HL-60 (cell line): ENCODE measurements at regions not wholly inside any gene's neighbourhood (a gene's known extent, or its start where the extent isn't known, plus 50 kb on each side); places are given as distances from the start of the nearest gene placed in this dataset.

ENCODE experiments used
- DNase-seq, 2 experiments: peaks; one replicate each; pipeline ENCODE4 v3.0.0-alpha.2; 2010 to 2020; ENCODE audit warnings: low read depth in 1 of 2, low spot score in 1 of 2
- H3K27ac ChIP-seq: fragments of 250-450 bp; sonication (Bioruptor Pico); replicated peaks from 2 replicates; pipeline ENCODE4 v1.5.1; 2020; ENCODE audit warnings: mild to moderate bottlenecking, moderate library complexity
- H3K27me3 ChIP-seq: fragments of 250-450 bp; sonication (Bioruptor Pico); 2 replicates; pipeline ENCODE4 v1.5.1; 2021; ENCODE audit warnings: mild to moderate bottlenecking, moderate library complexity; ENCODE audit not compliant: insufficient read depth, poor library complexity, severe bottlenecking
- H3K4me3 ChIP-seq: replicated peaks from 2 replicates; pipeline ENCODE4 v1.5.1; 2011; ENCODE audit warnings: mild to moderate bottlenecking, control low read depth, low read length; ENCODE audit not compliant: insufficient read depth
- CTCF ChIP-seq: IDR thresholded peaks from one replicate; pipeline ENCODE4 v1.5.1; 2011; ENCODE audit warnings: low read length, control low read depth, inconsistent platforms; ENCODE audit not compliant: insufficient read depth
- GABPA ChIP-seq: IDR thresholded peaks from 2 replicates; pipeline ENCODE4 v1.6.1; 2012; ENCODE audit warnings: low read depth
- POLR2AphosphoS5 ChIP-seq: IDR thresholded peaks from 2 replicates; pipeline ENCODE4 v1.6.1; 2012; ENCODE audit warnings: low read depth
- REST ChIP-seq: IDR thresholded peaks from 2 replicates; pipeline ENCODE4 v1.6.1; 2012; ENCODE audit warnings: low read depth; ENCODE audit not compliant: insufficient replicate concordance
- SPI1 ChIP-seq: IDR thresholded peaks from 2 replicates; pipeline ENCODE4 v1.6.1; 2012; ENCODE audit warnings: low read depth, mild to moderate bottlenecking, borderline replicate concordance

GRCh38 chrX:35858361-35858760 is 60.2 kb downstream of the MAGEB16 start:
- Histone ChIP-seq H3K27me3 (no peaks in the 10 kb centered on the region), H3K27ac (no peak overlapping the region), H3K4me3 (no peak overlapping the region)
- DNase-seq = no peak
- TF ChIP-seq GABPA (no peak), POLR2AphosphoS5 (no peak)

- no peak for DNase-seq
- no peak overlapping the region for H3K4me3 ChIP-seq
- H3K27me3 ChIP-seq = no peaks in the 10 kb centered on the region
- H3K27ac ChIP-seq = no peak overlapping the region
- TF ChIP-seq GABPA (no peak), POLR2AphosphoS5 (no peak), SPI1 (no peak), REST (no peak), CTCF (no peak)
Observed at GRCh38 chrX:35858906-35859305, 60.6 kb upstream of the CFAP47 start.

- no peak for DNase-seq
- Histone ChIP-seq H3K27ac (no peak overlapping the region), H3K27me3 (no peaks in the 10 kb centered on the region), H3K4me3 (no peak overlapping the region)
- TF ChIP-seq SPI1 (peak; percentile 31; the same call in 1 of the 2 replicates), CTCF (no peak), REST (no peak)
Observed at GRCh38 chrX:35868501-35868900, 51.0 kb upstream of the CFAP47 start.
